ENCODE measurements at regions not wholly inside any gene's neighbourhood (a gene's known extent, or its start where the extent isn't known, plus 50 kb on each side); places are given as distances from the start of the nearest gene placed in this dataset.
"Not testable (repeated sequence)": the region's sequence is repeated elsewhere in the genome, so short reads cannot be mapped to it uniquely, and the experiment has no call there.

DNA sequence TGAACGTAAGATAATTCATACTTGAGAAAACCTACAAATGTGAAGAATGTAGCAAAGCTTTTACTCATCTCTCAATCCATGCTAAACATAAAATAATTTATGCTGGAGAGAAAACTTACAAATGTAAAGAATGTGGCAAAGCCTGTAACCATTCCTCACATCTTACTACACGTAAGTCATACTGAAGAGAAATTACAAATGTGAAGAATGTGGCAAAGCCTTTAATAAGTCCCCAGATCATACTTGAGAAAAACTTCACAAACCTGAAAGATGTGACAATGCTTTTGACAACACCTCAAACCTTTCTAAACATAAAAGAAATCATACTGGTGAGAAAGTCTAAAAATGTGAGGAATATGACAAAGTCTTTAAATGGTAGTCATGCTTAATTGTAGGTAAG is 89.4 kb downstream of the ZNF675 start:
- intact Hi-C loops (cut with micrococcal nuclease), result no loop called here
- DNase-seq, result no peak
- Mint-ChIP-seq H3K4me3 (no peak overlapping the region), H3K4me1 (no peaks in the 10 kb centered on the region), H3K36me3 (ENCODE audit: low read depth) (no peaks in the 10 kb centered on the region), H3K9me3 (peaks cover 14% of the 10 kb centered on the region), H3K27ac (no peak overlapping the region), H3K27me3 (no peaks in the 10 kb centered on the region)

DNA sequence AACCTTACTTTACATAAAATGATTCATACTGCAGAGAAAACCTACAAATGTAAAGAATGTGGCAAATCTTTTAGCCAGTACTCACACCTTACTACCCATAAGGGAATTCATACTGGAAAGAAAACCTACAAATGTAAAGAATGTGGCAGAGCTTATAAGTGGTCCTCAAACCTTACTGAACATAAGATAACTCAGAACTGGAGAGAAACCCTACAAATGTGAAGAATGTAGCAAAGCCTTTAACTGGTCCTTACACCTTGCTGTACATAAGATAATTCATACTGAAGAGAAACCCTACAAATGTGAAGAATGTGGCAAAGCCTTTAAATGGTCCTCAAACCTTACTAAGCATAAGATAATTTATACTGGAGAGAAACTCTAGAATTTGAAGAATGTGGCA is 90.1 kb downstream of the ZNF675 start:
- H3K4me1 Mint-ChIP-seq, result no peaks in the 10 kb centered on the region
- H3K27ac Mint-ChIP-seq, result no peak overlapping the region
- H3K4me3 Mint-ChIP-seq, result no peak overlapping the region
- intact Hi-C loops (cut with micrococcal nuclease), result no loop called here
- H3K27me3 Mint-ChIP-seq, result no peaks in the 10 kb centered on the region
- H3K36me3 Mint-ChIP-seq (ENCODE audit: low read depth), result no peaks in the 10 kb centered on the region
- peaks cover 14% of the 10 kb centered on the region for H3K9me3 Mint-ChIP-seq
- DNase-seq, result no peak

DNA sequence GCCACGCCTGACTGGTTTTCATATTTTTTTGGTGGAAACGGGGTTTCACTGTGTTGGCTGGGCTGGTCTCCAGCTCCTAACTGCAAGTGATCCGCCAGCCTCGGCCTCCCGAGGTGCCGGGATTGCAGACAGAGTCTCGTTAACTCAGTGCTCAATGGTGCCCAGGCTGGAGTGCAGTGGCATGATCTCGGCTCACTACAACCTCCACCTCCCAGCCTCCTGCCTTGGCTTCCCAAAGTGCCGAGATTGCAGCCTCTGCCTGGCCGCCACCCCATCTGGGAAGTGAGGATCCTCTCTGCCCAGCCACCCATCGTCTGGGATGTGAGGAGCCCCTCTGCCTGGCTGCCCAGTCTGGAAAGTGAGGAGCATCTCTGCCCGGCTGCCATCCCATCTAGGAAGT is 92.7 kb downstream of the ZNF675 start:
- intact Hi-C loops (cut with micrococcal nuclease); H3K27me3 Mint-ChIP-seq; H3K36me3 Mint-ChIP-seq (ENCODE audit: low read depth); H3K4me3 Mint-ChIP-seq; H3K4me1 Mint-ChIP-seq; H3K27ac Mint-ChIP-seq; DNase-seq: not testable (repeated sequence)
- H3K9me3 Mint-ChIP-seq, result peaks cover 22% of the 10 kb centered on the region

DNA sequence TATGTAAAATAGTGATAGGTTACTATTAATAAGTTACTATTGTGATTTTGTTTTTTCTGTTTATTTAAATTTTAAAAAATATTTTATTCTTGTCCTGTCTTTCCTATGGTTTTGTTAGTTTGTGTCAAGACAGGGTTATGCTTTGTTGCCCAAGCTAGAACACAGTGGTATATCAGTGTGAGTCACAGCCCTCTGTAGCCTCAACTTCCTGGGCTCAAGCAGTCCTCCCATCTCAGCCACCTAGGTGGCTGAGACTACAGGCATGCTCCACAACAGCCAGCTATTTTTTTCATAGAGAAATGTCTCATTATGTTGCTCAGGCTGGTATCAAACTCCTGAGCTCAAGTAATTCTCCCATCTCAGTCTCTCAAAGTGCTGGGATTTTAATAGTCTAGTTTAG is 99.5 kb downstream of the ZNF675 start:
- no peak for DNase-seq
- intact Hi-C loops (cut with micrococcal nuclease), result no loop called here
- Mint-ChIP-seq H3K9me3 (peaks cover 17% of the 10 kb centered on the region), H3K36me3 (ENCODE audit: low read depth) (no peaks in the 10 kb centered on the region), H3K4me3 (no peak overlapping the region), H3K27ac (no peak overlapping the region), H3K27me3 (no peaks in the 10 kb centered on the region), H3K4me1 (no peaks in the 10 kb centered on the region)

DNA sequence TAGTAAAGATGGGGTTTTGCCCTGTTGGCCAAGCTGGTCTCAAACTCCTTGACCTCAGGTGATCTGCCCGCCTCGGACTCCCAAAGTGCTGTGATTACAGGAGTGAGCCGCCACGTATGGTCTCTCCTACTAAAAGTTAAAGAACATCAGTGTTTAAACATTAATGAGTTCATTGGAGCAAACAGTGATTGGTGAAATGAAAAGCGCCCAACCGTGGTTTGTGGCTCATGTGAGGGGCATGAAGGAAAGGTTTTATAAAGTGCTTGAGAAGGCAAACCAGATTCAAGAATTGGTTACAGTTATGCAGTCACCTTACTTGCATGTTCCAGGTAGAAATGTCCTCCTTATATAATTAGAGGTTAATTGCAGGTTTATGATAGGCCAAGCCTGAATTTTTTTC is 109.5 kb downstream of the ZNF675 start:
- no peaks in the 10 kb centered on the region for H3K27me3 Mint-ChIP-seq
- no peaks in the 10 kb centered on the region for H3K36me3 Mint-ChIP-seq (ENCODE audit: low read depth)
- intact Hi-C loops (cut with micrococcal nuclease), result no loop called here
- H3K4me3 Mint-ChIP-seq, result no peak overlapping the region
- H3K9me3 Mint-ChIP-seq, result peaks cover 8% of the 10 kb centered on the region
- no peaks in the 10 kb centered on the region for H3K4me1 Mint-ChIP-seq
- H3K27ac Mint-ChIP-seq, result no peak overlapping the region
- no peak for DNase-seq

DNA sequence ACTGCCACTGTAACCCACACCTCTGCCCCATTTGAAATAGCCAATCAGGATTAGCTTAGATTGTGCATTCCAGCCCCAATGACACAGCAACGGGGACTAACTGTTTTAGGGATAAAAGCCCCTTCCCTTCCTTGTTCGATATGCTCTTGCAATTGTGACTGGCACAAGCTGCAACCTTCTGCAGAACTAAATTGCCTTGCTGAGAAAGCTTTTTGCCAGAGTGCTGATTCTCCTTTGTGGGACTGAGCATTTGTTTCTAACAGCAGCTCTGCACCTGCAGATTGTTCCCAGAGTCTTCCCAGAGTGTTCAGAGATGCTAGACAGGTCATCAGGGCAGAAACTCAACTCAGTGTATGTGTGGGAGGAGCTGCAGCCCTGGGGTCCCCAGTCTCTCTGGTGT is 115.8 kb downstream of the ZNF675 start:
- no peak overlapping the region for H3K4me3 Mint-ChIP-seq
- H3K4me1 Mint-ChIP-seq, result no peaks in the 10 kb centered on the region
- no peaks in the 10 kb centered on the region for H3K36me3 Mint-ChIP-seq (ENCODE audit: low read depth)
- DNase-seq, result no peak
- H3K27ac Mint-ChIP-seq, result no peak overlapping the region
- H3K27me3 Mint-ChIP-seq, result no peaks in the 10 kb centered on the region
- intact Hi-C loops (cut with micrococcal nuclease), result no loop called here
- peaks cover 12% of the 10 kb centered on the region for H3K9me3 Mint-ChIP-seq

DNA sequence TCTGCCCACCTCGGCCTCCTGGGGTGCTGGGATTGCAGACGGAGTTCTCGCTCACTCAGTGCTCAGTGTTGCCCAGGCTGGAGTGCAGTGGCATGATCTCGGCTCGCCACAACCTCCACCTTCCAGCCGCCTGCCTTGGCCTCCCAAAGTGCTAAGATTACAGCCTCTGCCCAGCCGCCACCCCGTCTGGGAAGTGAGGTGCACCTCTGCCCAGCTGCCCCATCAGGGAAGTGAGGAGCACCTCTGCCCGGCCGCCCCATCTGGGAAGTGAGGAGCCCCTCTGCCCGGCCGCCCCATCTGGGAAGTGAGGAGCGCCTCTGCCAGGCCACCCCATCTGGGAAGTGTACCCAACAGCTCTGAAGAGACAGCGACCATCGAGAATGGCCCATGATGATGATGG is 118.9 kb downstream of the ZNF675 start:
- H3K9me3 Mint-ChIP-seq, result peaks cover 26% of the 10 kb centered on the region
- DNase-seq; H3K4me3 Mint-ChIP-seq; H3K4me1 Mint-ChIP-seq; intact Hi-C loops (cut with micrococcal nuclease); H3K27me3 Mint-ChIP-seq; H3K36me3 Mint-ChIP-seq (ENCODE audit: low read depth); H3K27ac Mint-ChIP-seq: not testable (repeated sequence)

DNA sequence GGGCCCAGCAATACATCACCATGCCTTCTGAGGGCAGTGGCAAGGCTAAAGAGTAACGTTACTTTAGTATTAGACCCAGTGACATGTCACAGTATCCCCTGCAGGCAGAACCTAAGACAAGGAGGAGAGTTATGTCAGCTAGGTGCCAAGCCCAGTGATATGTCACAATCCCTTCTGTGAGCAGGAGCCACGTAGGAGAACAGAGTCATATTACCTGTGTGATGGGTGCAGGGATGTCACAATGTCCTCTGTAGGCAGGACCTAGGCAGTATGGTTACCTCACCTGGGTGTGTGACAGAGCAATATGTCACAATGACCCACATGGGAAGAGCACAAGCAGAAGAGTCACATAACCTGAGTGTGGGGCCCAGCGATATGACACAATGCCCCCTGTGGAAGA is 121.8 kb downstream of the ZNF675 start:
- intact Hi-C loops (cut with micrococcal nuclease), result no loop called here

DNA sequence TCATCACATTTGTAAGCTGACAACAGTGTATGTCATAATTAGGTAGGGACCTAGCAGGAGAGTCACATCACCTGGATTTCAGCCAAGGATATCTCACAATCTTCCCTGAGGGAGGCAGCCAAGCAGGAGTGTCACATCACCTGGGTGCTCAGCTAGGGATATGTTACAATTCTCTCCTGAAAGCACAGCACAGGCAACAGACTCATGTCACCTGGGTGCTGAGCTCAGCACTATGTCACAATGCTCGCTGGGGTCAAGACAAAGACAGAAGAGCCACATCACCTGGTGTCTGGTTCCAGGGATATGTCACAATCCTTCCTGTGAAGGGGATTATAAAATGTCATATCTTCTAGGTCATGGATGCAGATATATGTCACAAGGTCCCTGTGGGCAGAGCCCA is 123.7 kb downstream of the ZNF675 start:
- Mint-ChIP-seq H3K27ac (no peak overlapping the region), H3K27me3 (no peaks in the 10 kb centered on the region), H3K36me3 (ENCODE audit: low read depth) (no peaks in the 10 kb centered on the region), H3K9me3 (peaks cover 31% of the 10 kb centered on the region), H3K4me1 (no peaks in the 10 kb centered on the region), H3K4me3 (no peak overlapping the region)
- DNase-seq, result no peak
- intact Hi-C loops (cut with micrococcal nuclease), result no loop called here

More for the DNA sequence above, 121.8 kb downstream of the ZNF675 start:
- no peak overlapping the region for H3K27ac Mint-ChIP-seq
- H3K4me1 Mint-ChIP-seq, result no peaks in the 10 kb centered on the region
- no peaks in the 10 kb centered on the region for H3K36me3 Mint-ChIP-seq (ENCODE audit: low read depth)
- DNase-seq, result no peak
- no peaks in the 10 kb centered on the region for H3K27me3 Mint-ChIP-seq
- H3K4me3 Mint-ChIP-seq, result no peak overlapping the region
- peaks cover 20% of the 10 kb centered on the region for H3K9me3 Mint-ChIP-seq

DNA sequence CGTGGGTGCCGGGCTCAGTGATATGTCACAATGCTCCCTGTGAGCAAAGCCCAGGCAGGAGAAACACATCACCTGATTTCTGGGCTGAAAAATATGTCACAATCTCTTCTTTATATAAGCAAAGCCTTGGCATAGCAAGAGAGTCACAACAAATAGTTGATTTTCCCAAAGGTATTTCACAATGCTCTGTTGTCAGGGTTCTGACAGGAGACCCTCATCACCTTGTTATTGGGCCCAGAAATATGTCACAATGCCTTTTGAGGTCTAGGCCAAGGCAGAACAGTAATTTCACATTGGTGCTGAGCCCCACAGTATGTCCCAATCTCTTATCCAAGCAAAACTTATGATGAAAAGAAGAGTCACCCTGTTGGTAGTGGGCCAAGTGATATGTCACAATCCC is 125.7 kb downstream of the ZNF675 start:
- DNase-seq, result no peak
- Mint-ChIP-seq H3K4me1 (no peaks in the 10 kb centered on the region), H3K4me3 (no peak overlapping the region), H3K27me3 (no peaks in the 10 kb centered on the region), H3K27ac (no peak overlapping the region), H3K36me3 (ENCODE audit: low read depth) (no peaks in the 10 kb centered on the region), H3K9me3 (peaks cover 35% of the 10 kb centered on the region)
- intact Hi-C loops (cut with micrococcal nuclease), result no loop called here

DNA sequence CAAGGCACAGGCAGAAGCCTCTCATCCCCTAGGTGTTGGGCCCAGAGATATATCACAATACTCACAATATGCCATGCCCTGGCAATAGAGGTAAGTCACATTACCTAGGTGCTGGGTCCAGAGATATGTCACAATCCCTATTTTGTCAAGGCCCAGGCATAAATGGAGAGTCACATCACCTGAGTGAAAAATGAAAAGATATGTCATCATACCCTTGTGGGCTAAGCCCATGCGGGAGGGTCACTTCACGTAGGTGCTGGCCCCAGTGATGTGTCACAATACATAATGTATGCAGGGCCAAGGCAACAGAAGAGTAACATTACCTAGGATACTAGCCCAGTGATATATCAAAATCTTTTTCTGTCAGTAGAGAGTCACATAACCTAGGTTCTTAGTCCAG is 127.0 kb downstream of the ZNF675 start:
- H3K9me3 Mint-ChIP-seq, result peaks cover 27% of the 10 kb centered on the region
- no peak for DNase-seq
- H3K27ac Mint-ChIP-seq, result no peak overlapping the region
- no peaks in the 10 kb centered on the region for H3K27me3 Mint-ChIP-seq
- no peak overlapping the region for H3K4me3 Mint-ChIP-seq
- no peaks in the 10 kb centered on the region for H3K36me3 Mint-ChIP-seq (ENCODE audit: low read depth)
- no peaks in the 10 kb centered on the region for H3K4me1 Mint-ChIP-seq
- intact Hi-C loops (cut with micrococcal nuclease), result no loop called here

DNA sequence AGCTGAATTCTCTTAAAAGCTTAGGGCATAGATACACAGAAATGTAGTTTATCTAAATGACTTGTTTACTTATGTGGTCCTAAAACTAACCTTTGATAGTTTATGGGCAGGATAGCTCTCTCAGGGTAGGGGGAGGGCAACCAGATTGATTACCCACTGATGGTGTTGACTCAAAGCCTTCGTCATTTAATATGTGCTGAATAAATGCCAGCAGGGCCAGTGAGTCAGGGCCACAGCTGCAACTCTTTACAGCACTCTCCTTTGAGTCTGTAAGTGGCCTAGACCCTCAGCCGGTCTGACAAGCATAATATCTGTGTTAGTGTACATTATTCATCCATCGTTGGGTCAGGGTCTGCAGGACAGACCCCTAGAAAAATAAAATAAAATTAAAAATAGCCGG is 128.5 kb downstream of the ZNF675 start:
- H3K9me3 Mint-ChIP-seq, result peaks cover 21% of the 10 kb centered on the region
- no peak overlapping the region for H3K4me3 Mint-ChIP-seq
- no peak for DNase-seq
- no peak overlapping the region for H3K27ac Mint-ChIP-seq
- H3K27me3 Mint-ChIP-seq, result no peaks in the 10 kb centered on the region
- no peaks in the 10 kb centered on the region for H3K4me1 Mint-ChIP-seq
- no peaks in the 10 kb centered on the region for H3K36me3 Mint-ChIP-seq (ENCODE audit: low read depth)
- intact Hi-C loops (cut with micrococcal nuclease), result no loop called here

DNA sequence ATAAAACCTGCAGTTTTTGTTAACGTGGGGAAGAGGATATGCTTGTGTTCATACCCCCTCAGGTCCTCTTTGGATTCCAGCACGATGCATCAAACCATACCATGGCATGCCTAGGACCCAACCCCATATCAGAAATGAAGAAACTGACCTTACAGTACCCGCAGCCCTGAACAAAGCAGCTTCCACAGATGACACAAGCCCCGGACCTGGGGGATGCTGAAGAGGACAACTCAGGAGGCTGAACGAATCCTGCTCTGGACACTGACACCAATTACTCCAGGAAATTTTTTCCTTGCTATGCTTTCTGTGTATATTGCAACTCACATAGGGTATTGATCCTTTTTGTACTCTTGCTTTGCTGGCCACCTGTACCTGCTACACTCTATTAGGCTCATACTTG is 129.6 kb downstream of the ZNF675 start:
- H3K4me1 Mint-ChIP-seq, result no peaks in the 10 kb centered on the region
- H3K27ac Mint-ChIP-seq, result no peak overlapping the region
- H3K36me3 Mint-ChIP-seq (ENCODE audit: low read depth), result no peaks in the 10 kb centered on the region
- H3K27me3 Mint-ChIP-seq, result no peaks in the 10 kb centered on the region
- H3K9me3 Mint-ChIP-seq, result peaks cover 16% of the 10 kb centered on the region
- H3K4me3 Mint-ChIP-seq, result no peak overlapping the region
- intact Hi-C loops (cut with micrococcal nuclease), result no loop called here
- no peak for DNase-seq

DNA sequence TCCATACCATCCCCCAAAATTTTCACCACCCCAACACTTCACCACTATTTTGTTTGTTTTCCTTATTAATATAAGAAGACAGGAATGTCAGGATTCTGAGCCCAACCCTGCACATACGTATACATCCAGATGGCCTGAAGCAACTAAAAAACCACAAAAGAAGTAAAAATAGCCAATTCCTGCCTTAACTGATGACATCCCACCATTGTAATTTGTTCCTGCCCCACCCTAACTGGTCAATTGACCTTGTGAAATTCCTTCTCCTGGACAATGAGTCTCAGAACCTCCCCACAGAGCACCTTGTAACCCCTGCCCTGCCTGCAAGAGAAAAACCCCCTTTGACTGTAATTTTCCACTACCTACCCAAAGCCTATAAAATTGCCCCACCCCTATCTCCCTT is 132.5 kb downstream of the ZNF675 start:
- peaks cover 25% of the 10 kb centered on the region for H3K9me3 Mint-ChIP-seq
- no peaks in the 10 kb centered on the region for H3K4me1 Mint-ChIP-seq
- no peak overlapping the region for H3K4me3 Mint-ChIP-seq
- no peak overlapping the region for H3K27ac Mint-ChIP-seq
- intact Hi-C loops (cut with micrococcal nuclease), result no loop called here
- no peak for DNase-seq
- no peaks in the 10 kb centered on the region for H3K27me3 Mint-ChIP-seq
- no peaks in the 10 kb centered on the region for H3K36me3 Mint-ChIP-seq (ENCODE audit: low read depth)

DNA sequence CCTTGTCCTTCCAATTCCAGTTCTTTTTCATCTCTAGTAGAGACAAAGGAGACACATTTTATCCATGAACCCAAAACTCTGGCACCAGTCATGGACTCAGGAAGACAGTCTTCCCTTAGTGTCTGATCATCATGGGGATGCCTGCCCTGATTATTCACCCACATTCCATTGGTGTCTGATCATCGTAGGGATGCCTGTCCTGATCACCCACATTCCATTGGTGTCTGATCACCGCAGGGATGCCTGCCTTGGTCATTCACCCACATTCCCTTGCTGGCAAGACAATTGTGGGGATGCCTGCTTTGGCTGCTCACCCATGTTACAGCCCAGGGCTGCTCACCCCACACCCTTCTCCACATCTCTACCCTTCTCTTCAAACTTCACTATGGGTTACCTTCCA is 136.9 kb downstream of the ZNF675 start:
- peaks cover 20% of the 10 kb centered on the region for H3K9me3 Mint-ChIP-seq
- H3K27ac Mint-ChIP-seq; intact Hi-C loops (cut with micrococcal nuclease); H3K4me3 Mint-ChIP-seq; H3K4me1 Mint-ChIP-seq; H3K27me3 Mint-ChIP-seq; H3K36me3 Mint-ChIP-seq (ENCODE audit: low read depth); DNase-seq: not testable (repeated sequence)
